A549 (cell line): ENCODE measurements at regions not wholly inside any gene's neighbourhood (a gene's known extent, or its start where the extent isn't known, plus 50 kb on each side); places are given as distances from the start of the nearest gene placed in this dataset.

Source experiments
- small RNA-seq, 6 experiments: library from RNA; depleted of rRNA; stranded (forward); fragments of <200 nt; gene quantifications; one replicate each; pipeline ENCODE3, GENCODE V24; 2012

Small RNA genes lying in the stretch of these regions (small RNA-seq; reads per million reads assigned to genes)
- gene AC104465.1: 0 reads per million in 6 experiments
